Erythroblast (primary cell): ENCODE measurements at regions not wholly inside any gene's neighbourhood (a gene's known extent, or its start where the extent isn't known, plus 50 kb on each side); places are given as distances from the start of the nearest gene placed in this dataset.

ENCODE experiments used
- GATA1 ChIP-seq: IDR thresholded peaks from 2 replicates; pipeline ENCODE4 v1.6.1; 2011; ENCODE audit warnings: low read depth, mild to moderate bottlenecking, control low read depth, low read length, moderate library complexity
- POLR2A ChIP-seq: IDR thresholded peaks from 2 replicates; pipeline ENCODE4 v1.6.1; 2011; ENCODE audit warnings: mild to moderate bottlenecking, low read length

DNA sequence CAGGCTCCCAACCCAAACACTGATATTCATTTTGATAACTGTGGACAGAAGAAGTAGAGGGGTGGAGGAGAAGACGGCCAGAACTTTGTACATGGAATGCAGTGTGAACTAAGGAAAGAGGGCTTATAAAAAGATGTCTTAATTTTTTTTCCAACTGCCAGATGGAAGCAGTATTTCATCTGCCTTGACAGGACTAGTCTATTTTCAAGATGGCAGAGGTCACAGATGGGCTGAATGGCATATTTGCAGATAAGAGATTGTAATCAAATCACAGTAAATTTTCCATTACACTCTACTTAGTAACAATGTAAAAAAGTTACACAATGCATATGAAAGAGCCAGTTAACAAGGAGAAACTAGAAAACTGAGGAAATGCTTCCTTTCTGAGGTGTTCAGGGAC, 246.8 kb upstream of the FMN2 start:
- no peak for TF ChIP-seq POLR2A
- no peak for TF ChIP-seq GATA1
